HG03139 (cell line): ENCODE measurements at regions not wholly inside any gene's neighbourhood (a gene's known extent, or its start where the extent isn't known, plus 50 kb on each side); places are given as distances from the start of the nearest gene placed in this dataset.
"Not testable (repeated sequence)": the region's sequence is repeated elsewhere in the genome, so short reads cannot be mapped to it uniquely, and the experiment has no call there.

ENCODE experiments used
- ATAC-seq: cut with Tn5 transposase; IDR thresholded peaks from one replicate; pipeline ENCODE4 v1.9.1; 2021; ENCODE audit not compliant: unreplicated experiment

DNA sequence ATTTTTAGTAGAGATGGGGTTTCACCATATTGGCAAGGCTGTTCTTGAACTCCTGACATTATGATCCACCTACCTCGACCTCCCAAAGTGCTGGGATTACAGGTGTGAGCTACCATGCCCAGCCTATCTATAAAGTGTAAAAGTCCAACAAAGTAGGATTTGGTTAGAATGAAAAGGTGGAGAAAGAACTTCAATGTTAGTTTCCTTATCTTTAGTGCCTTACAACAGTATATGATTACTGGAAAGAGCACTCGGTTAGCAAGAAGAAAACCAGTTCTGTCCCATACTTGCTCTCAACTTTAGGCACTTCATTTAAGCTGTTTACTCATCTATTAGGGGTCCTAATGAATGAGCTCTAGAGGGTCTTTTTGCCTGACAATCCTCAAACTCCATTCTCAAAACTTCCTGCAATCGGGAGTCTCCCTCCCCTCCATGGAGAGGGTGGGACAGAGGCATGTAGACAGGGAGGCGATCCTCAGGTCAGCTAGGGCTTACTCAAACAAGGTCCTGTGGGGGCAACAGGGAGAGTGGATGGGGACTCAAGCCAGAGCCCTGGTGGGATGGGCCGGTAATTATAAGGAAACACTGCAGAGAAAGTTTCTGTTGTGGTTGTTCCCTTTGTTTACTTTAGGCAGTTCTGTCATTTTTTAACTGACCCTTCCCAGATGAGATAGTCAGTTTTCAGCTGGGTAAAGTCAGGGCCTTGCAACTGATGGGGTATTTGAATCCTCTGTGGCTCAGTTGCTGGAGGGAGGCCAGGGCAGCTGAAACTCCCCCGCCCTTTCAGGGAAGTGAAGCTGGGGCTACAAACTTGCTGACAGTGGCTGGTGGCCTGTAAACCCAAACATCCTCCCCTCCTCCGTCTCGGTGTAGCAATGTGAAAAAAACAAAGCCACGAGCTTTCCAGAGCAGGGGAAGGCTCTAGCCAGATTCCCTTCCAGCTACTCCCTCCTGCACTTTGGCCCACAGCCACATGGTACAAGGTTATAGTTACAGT is 64.4 kb upstream of the NOTCH2NLA start:
- ATAC-seq, result not testable (repeated sequence)

DNA sequence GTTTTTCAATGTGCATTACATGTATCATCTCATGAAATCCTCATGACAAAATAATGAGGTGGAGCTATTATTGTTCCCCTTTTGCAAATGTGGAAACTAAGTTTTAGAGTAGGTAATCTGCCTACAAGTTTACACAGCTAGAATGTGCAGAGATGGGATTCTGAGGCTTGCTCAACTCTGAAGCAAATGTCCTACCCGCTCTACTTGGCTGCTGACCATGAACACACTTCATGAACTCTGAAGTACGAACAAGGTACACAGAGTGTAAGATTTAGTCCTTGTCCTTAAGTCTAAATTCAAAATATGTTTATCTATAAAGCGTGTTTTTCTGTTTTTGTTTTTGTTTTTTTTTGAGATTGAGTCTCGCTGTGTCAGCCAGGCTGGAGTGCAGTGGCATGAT is 63.6 kb upstream of the NOTCH2NLA start:
- ATAC-seq, result not testable (repeated sequence)

DNA sequence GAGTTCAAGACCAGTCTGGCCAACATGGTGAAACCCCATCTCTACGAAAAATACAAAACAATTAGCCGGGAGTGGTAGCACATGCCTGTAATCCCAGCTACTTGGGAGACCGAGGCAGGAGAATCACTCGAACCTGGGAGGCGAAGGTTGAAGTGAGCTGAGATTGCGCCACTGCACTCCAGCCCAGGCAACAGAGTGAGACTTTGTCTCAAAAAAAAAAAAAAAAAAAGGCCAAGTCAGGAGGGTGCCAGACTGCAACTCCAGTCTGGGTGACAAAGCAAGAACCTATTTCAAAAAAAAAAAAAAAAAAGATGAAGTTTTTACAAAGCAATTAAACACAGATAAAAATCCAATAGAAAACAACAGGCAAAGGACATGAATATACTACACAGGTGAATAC is 59.1 kb upstream of the NOTCH2NLA start:
- ATAC-seq, result not testable (repeated sequence)

GRCh38 chr1:146284760-146285159 is 55.9 kb upstream of the NOTCH2NLA start:
- ATAC-seq, result not testable (repeated sequence)

DNA sequence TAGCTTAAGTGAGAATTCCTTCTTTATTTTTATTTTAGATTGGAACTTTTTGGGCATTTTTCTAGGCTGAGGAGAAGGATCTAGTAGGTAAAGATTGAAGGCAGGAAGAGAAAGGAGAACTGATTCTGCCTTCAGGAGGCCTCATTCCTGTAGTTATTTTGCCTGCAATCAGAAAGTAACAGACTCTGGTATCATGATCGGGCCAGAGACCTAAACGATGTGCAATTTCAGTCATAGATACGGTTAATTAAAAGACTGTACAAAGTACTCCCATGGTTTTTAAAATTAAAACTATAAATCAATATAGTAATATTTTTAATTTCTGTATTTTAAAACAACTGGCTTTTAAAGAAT is 54.7 kb upstream of the NOTCH2NLA start:
- ATAC-seq, result not testable (repeated sequence)

DNA sequence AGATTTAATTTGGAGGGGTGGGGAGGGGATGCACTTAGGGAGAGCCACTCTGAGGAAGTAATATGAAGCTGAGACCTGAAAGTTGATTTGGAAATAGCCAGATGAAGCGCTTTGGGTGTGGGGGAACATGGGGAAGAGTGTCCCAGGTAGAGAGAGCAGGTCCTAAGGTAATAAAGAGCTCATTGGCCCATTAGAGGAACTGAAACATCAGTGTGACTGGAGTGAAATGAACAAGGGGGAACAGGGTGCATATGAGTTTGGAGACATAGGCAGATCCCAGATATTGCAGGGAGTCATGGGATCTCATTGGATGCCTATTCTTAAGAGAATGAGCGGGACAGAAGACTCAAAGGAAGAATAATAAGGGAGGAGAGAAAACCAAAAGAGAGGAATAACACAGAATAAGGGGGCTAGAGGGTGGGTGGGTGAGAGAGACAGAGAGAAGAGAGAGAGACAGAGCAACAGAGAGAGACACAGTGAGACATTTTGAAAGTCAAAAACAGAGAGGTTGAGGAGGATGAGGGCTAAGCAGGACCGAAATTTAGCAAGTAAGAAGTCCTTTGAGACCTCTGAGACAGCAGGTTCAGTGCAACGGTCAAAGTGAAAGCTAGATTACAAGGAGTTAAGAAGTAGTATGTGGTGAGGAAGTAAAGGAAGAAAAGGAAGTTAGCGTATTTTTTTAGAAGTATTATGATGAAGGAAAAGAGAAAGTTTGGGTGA is 54.1 kb upstream of the NOTCH2NLA start:
- not testable (repeated sequence) for ATAC-seq

DNA sequence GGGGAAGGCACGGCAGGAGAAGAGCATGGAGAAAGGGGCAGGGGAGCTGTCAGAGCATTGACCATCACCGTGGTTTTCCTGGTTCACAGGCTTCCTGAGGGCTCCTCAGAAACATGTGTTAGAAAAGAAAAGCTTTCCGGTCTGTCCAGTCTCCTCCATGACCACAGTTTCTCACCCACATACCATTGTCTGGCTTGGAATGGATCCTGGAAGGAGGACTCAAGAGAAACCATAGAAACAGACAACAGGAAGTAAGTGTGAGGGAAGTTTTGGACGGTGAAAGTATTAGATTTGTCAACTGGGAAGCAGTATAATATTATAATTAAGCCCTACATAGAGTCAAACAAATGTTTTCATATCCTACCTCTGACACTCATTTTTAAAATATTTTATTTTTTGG is 52.7 kb upstream of the NOTCH2NLA start:
- ATAC-seq, result not testable (repeated sequence)

DNA sequence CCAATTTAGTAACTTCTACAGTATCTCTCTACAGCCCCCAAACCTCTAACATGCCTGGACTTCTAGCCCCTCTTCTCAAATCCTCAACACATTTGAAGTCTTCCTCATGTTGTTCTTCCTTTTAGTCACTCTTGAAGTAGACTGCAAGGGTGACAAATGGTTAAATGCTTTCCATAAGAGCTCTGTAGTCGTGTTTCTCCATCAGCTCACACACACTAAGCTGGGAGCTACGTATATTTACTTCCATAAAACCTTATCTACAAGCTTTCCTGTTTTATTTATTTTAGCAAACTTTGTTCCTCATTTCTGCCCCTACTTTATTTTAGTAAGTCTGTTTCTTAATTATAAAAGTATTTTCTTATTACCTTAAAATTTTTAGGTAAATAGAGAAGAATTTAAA is 49.9 kb upstream of the NOTCH2NLA start:
- not testable (repeated sequence) for ATAC-seq
